Duodenal mucosa (tissue), 2 donors: ENCODE measurements at regions not wholly inside any gene's neighbourhood (a gene's known extent, or its start where the extent isn't known, plus 50 kb on each side); places are given as distances from the start of the nearest gene placed in this dataset.

Source experiments
- H3K27ac ChIP-seq: one replicate; pipeline ENCODE4 v1.7.0; 2013; ENCODE audit warnings: low read depth, low read length
- H3K27me3 ChIP-seq, 2 donors: one replicate each; pipeline ENCODE4 v1.7.0; 2013; ENCODE audit warnings: low read length in 2 of 2, control low read depth in 1 of 2; ENCODE audit not compliant: insufficient read depth in 2 of 2, control insufficient read depth in 1 of 2
- H3K36me3 ChIP-seq, 2 donors: one replicate each; pipeline ENCODE4 v1.7.0; 2013; ENCODE audit warnings: low read length in 2 of 2, control low read depth in 1 of 2; ENCODE audit not compliant: insufficient read depth in 2 of 2, control insufficient read depth in 1 of 2
- H3K4me1 ChIP-seq, 2 donors: one replicate each; pipeline ENCODE4 v1.7.0; 2013; ENCODE audit warnings: low read length in 2 of 2, control low read depth in 1 of 2; ENCODE audit not compliant: insufficient read depth in 2 of 2, control insufficient read depth in 1 of 2
- H3K4me3 ChIP-seq, 2 donors: one replicate each; pipeline ENCODE4 v1.7.0; 2013; ENCODE audit warnings: low read length in 2 of 2, low read depth in 1 of 2
- H3K9ac ChIP-seq, 2 donors: one replicate each; pipeline ENCODE4 v1.7.0; 2013; ENCODE audit warnings: low read length in 2 of 2, low read depth in 1 of 2
- H3K9me3 ChIP-seq, 2 donors: one replicate each; pipeline ENCODE4 v1.7.0; 2013; ENCODE audit warnings: low read length in 2 of 2, control low read depth in 1 of 2; ENCODE audit not compliant: control insufficient read depth in 1 of 2

DNA sequence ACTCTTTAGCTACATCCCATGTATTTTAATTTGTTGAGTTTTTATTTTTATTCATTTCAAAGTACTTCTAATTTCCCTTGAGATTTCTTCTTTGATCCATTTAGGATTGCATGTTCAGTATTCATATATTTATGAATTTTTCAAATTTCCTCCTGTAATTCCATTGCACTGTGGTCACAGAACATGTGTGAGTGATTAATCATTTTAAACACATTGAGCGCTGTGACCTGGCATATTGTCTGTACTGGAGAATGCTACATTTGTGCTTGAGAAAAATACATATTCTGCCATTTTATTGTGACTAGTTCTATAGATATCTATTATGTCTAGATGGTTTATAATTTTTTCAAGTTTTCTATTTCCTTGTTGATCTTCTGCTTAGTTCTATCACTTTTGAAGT is 353.7 kb downstream of the RAD51AP2 start:
- no peaks in the 10 kb centered on the region for H3K4me1 ChIP-seq
- no peaks in the 10 kb centered on the region for H3K36me3 ChIP-seq
- H3K9me3 ChIP-seq, result no peaks in the 10 kb centered on the region
- H3K27me3 ChIP-seq, result no peaks in the 10 kb centered on the region
- H3K4me3 ChIP-seq, result no peak overlapping the region
- H3K9ac ChIP-seq, result no peak overlapping the region
- H3K27ac ChIP-seq, result no peak overlapping the region

DNA sequence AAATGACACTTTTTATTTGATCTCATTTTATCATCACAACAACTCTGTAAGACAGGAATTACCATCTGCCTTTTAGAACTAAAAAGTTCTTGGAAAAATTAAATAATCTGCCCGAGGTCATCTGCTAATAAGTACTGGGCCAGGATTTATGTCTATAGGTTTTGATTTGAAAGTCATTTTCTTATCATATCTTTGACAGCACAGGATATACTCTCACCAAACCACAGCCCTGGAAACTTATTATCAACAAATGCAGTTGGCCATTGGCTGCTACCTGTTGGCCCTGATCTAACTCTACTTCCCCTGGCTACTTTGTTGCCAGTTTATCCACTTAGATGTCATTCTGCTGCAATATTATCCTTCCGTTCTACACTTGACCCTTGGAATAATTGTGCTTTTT is 354.6 kb downstream of the RAD51AP2 start:
- Histone ChIP-seq H3K9me3 (no peaks in the 10 kb centered on the region), H3K4me1 (no peaks in the 10 kb centered on the region), H3K9ac (no peak overlapping the region), H3K36me3 (no peaks in the 10 kb centered on the region), H3K27me3 (no peaks in the 10 kb centered on the region), H3K27ac (no peak overlapping the region), H3K4me3 (no peak overlapping the region)

DNA sequence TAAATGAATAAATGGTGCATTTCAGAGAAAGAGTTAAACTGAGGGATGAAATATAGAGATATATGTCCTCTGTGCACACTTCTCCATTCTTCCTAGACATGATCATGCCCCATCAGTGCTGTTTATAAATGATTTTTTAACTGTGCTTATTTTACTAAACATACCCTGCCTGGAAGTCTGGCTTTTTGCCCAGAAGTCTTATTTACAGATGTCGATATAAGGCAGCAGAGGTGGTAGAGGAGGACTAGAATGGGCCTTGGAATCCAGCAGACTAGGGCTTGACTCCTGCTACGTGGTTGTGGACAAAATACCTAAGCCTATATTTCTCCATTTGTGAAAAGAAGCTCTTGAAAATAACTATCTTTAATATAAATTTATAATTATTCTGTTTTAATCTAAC is 355.5 kb downstream of the RAD51AP2 start:
- Histone ChIP-seq H3K9me3 (no peaks in the 10 kb centered on the region), H3K27ac (no peak overlapping the region), H3K4me3 (no peak overlapping the region), H3K36me3 (no peaks in the 10 kb centered on the region), H3K27me3 (no peaks in the 10 kb centered on the region), H3K4me1 (no peaks in the 10 kb centered on the region), H3K9ac (no peak overlapping the region)

DNA sequence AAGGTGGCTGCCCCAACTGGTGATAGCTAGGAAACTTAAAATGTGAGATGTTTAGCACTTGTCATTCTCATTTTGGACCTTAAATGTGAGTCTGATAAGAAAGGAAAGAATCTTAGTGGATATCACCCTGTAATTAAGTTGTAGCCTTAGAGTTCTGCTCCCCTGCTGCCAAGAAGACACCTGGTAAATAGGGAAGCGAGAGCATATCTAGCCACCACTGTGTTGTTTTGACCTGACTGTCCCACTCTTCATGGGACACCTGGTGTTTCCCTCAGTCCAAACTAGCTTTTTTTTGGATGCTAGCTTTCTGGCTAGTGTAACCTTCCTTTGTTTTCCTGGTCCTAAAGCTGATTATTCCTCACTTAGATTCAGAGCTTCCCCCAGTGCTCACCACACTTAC is 357.6 kb downstream of the RAD51AP2 start:
- Histone ChIP-seq H3K4me1 (no peaks in the 10 kb centered on the region), H3K36me3 (no peaks in the 10 kb centered on the region), H3K9me3 (no peaks in the 10 kb centered on the region), H3K27me3 (no peaks in the 10 kb centered on the region), H3K9ac (no peak overlapping the region), H3K4me3 (no peak overlapping the region), H3K27ac (no peak overlapping the region)

DNA sequence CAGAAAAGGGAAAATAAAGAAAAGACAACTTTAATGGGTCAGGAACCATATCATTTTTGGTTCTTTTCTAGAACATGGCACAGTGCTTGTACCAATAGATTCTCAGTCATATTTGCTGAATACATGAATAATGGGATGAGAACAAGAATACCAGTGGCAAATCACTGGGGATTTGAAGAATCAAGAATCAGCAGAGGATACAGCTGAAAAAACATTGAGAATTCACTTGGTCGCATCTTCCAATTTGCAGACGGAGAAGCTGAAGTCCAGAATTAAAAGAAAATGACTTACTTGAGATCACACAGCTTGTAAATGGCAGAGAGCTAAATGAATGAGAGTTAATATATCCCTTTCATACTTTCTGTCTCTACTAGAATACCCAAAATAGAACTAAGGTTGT is 362.2 kb downstream of the RAD51AP2 start:
- H3K9ac ChIP-seq, result no peak overlapping the region

DNA sequence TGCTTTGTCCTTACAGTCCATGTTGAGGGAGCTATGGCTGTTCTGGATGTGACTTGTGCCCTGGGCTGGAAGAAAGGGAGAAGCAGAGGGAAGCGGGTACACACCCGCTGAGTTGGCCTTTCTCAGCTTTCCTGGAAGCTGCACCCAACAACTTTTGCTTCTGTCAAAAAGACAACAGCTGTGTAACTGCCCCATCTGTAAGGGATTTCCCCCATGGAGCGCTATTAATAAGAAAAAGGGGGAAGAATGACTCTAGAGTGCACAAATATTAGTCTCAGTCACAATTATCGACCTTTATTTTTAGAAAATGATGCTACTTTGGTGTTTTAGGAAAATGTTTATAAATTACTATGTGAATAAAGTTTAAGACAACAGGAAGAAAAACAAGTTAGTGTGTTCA is 368.3 kb downstream of the RAD51AP2 start:
- no peaks in the 10 kb centered on the region for H3K36me3 ChIP-seq
- no peak overlapping the region for H3K27ac ChIP-seq
- no peaks in the 10 kb centered on the region for H3K4me1 ChIP-seq
- no peak overlapping the region for H3K9ac ChIP-seq
- H3K4me3 ChIP-seq, result no peak overlapping the region
- H3K27me3 ChIP-seq, result no peaks in the 10 kb centered on the region
- H3K9me3 ChIP-seq, result no peaks in the 10 kb centered on the region

More for the DNA sequence above, 362.2 kb downstream of the RAD51AP2 start:
- Histone ChIP-seq H3K36me3 (no peaks in the 10 kb centered on the region), H3K27me3 (no peaks in the 10 kb centered on the region), H3K4me1 (no peaks in the 10 kb centered on the region), H3K27ac (no peak overlapping the region), H3K9me3 (no peaks in the 10 kb centered on the region), H3K4me3 (no peak overlapping the region)

DNA sequence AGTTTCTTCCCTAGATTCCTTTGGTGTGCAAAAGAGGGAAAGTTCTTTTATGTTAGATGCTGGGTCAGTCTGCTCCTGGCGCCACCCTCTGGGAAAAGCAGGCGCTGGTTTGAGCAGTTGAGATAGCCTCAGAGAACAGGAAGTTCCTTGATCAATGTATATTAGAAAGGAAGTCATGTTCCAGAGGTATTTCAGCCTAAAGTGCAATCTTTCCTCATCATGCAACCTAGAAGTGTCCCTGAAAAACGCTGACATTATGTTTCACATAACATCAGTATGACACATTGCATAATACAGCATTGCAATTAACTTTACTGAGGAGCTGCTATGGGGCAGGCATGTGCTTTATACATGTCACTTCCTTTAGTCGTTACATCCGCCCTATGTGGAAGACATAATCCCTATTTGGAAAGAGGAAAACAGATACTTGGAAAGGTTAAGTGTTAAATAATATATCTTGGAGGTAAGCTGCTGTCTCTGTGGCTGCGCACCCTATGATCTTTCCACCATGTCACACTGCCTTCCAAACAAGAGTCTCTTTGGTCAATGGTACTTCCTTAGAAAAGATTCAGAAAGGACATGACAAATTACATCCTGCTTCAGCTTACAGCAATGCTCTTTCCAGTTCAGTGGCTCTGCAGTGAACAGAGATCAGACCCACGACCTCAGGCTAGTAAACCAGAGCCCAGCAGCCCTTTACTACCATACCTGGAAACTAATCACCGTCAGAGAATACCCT is 369.7 kb downstream of the RAD51AP2 start:
- Histone ChIP-seq H3K36me3 (no peaks in the 10 kb centered on the region), H3K9ac (no peak overlapping the region), H3K4me3 (no peak overlapping the region), H3K27ac (no peak overlapping the region), H3K4me1 (no peaks in the 10 kb centered on the region), H3K9me3 (no peaks in the 10 kb centered on the region), H3K27me3 (no peaks in the 10 kb centered on the region)

DNA sequence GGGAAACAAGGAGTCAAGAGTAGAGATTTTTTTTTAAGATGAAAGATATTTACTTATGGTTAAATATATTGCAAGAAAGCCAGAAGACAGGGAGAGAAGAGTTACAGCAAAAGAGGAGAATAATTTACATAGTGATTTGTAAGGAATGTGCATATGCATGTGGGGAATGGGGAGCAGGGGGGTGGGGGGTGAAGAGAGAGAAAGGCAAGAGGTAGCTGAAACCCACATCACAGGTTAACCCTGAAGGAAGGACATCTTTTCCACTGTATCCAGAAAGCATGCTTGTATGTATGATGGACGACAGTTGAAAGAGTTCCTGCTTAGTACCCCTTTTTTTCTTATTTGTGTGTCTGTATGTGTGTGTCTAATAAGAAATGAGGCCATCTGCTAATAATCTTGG is 371.9 kb downstream of the RAD51AP2 start:
- H3K27me3 ChIP-seq, result no peaks in the 10 kb centered on the region
- H3K9ac ChIP-seq, result no peak overlapping the region
- H3K9me3 ChIP-seq, result no peaks in the 10 kb centered on the region
- H3K36me3 ChIP-seq, result no peaks in the 10 kb centered on the region
- H3K27ac ChIP-seq, result no peak overlapping the region
- no peaks in the 10 kb centered on the region for H3K4me1 ChIP-seq
- H3K4me3 ChIP-seq, result no peak overlapping the region

DNA sequence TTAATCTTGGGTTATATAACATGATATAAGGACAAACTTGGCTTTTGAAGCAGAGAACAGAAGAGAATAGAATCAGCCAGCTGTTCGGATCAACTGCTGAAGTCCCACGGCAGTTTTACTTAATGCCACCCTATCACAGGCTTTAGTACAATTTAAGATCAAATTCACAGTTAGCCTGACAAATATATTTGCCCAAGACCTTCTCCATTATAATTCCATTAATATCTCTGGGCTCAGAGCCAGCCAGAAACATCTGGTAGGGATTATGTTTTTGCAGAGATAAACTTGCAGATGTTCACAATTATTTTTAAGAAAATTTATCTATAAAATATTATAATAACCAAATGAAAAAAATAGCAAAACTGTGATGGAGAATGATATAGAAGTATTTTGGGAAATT is 381.4 kb downstream of the RAD51AP2 start:
- Histone ChIP-seq H3K27me3 (no peaks in the 10 kb centered on the region), H3K9me3 (no peaks in the 10 kb centered on the region), H3K27ac (no peak overlapping the region), H3K36me3 (no peaks in the 10 kb centered on the region), H3K4me3 (no peak overlapping the region), H3K9ac (no peak overlapping the region), H3K4me1 (no peaks in the 10 kb centered on the region)

DNA sequence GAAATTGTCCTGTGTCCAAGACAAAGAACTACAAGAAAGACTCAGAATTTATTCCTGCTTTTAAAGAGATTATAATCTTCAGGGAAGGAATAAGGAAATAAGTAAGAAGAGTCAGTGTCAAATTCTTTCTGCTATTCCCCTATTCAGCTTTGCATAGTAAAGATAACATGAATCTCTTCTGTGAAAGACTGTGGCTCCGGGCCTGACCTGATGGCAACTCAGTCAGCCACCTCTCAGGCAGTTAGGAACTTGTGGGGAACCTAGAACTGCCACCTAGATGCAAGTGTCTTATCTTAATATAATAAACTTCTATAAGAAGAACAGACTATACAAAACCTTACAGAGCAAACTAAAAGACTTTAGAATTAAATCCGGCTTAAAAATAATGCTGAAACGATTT is 382.0 kb downstream of the RAD51AP2 start:
- Histone ChIP-seq H3K4me1 (no peaks in the 10 kb centered on the region), H3K27ac (no peak overlapping the region), H3K27me3 (no peaks in the 10 kb centered on the region), H3K9me3 (no peaks in the 10 kb centered on the region), H3K4me3 (no peak overlapping the region), H3K9ac (no peak overlapping the region), H3K36me3 (no peaks in the 10 kb centered on the region)

DNA sequence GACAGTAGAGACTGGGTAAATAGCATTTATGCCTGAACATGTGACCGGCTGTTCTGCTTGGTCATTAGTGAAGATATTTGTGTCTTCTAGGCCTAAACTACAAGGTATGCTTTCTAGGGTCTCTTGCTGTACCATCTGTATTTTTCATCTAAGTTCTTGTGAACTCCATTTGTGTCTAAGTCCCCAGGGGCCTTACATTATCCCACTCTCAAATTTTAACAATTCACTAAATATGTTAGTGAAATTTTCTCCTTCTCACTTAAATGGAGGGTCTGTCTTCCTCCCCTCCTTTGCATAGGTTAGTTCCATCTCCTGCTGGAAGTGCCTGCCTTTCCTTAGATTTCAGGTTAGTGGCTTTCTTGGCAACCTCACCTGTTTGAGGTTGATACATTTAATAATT is 382.6 kb downstream of the RAD51AP2 start:
- no peaks in the 10 kb centered on the region for H3K9me3 ChIP-seq
- H3K4me3 ChIP-seq, result no peak overlapping the region
- H3K9ac ChIP-seq, result no peak overlapping the region
- H3K36me3 ChIP-seq, result no peaks in the 10 kb centered on the region
- H3K27ac ChIP-seq, result no peak overlapping the region
- no peaks in the 10 kb centered on the region for H3K4me1 ChIP-seq
- H3K27me3 ChIP-seq, result no peaks in the 10 kb centered on the region
